Tibial nerve (tissue), 4 donors: ENCODE measurements at regions not wholly inside any gene's neighbourhood (a gene's known extent, or its start where the extent isn't known, plus 50 kb on each side); places are given as distances from the start of the nearest gene placed in this dataset.

Source experiments
- CTCF ChIP-seq, 5 experiments: fragments of 200-600 bp in 3 of 5; fragments of 450-650 bp in 2 of 5; sonication (generic) in 3 of 5; IDR thresholded peaks; one replicate each; pipeline ENCODE4 v1.5.1; 2016 to 2019; ENCODE audit warnings: antibody characterized with exemption in 5 of 5, mild to moderate bottlenecking in 3 of 5, moderate library complexity in 2 of 5
- EP300 ChIP-seq, 2 donors: sonication (generic); formaldehyde crosslinking; IDR thresholded peaks; one replicate each; pipeline ENCODE4 v1.6.1; 2017; ENCODE audit warnings: antibody characterized with exemption in 2 of 2, mild to moderate bottlenecking in 1 of 2

- no peak for TF ChIP-seq CTCF (IDR thresholded peaks at IDR 0.05)
- TF ChIP-seq EP300 (IDR thresholded peaks at IDR 0.05): no peak
These were observed 400.7 kb downstream of the MN1 start for GRCh38 chr22:27400811-27401210.
